HG02981 (cell line): ENCODE measurements at regions not wholly inside any gene's neighbourhood (a gene's known extent, or its start where the extent isn't known, plus 50 kb on each side); places are given as distances from the start of the nearest gene placed in this dataset.

Experiments
- ATAC-seq: cut with Tn5 transposase; IDR thresholded peaks from one replicate; pipeline ENCODE4 v1.9.1; 2021; ENCODE audit warnings: mild to moderate bottlenecking, moderate library complexity; ENCODE audit not compliant: unreplicated experiment

- ATAC-seq: no peak
Measured at GRCh38 chr21:36532769-36533467, 53.0 kb upstream of the CLDN14 start.

- ATAC-seq: no peak
Measured at GRCh38 chr21:36533468-36533848, 53.5 kb upstream of the CLDN14 start.

GRCh38 chr21:36534656-36535055 lies 54.7 kb upstream of the CLDN14 start:
- no peak for ATAC-seq

- peak; percentile 77 for ATAC-seq
Measured at GRCh38 chr21:36535618-36536241, 55.8 kb upstream of the CLDN14 start.

GRCh38 chr21:36538761-36539160 lies 58.8 kb upstream of the CLDN14 start:
- ATAC-seq: no peak

- no peak for ATAC-seq
Measured at GRCh38 chr21:36539434-36540150, 59.7 kb upstream of the CLDN14 start.

- no peak for ATAC-seq
Measured at GRCh38 chr21:36540700-36541099, 60.8 kb upstream of the CLDN14 start.

- ATAC-seq: no peak
Measured at GRCh38 chr21:36541721-36542139, 61.8 kb upstream of the CLDN14 start.

- peak; percentile 66 for ATAC-seq
Measured at GRCh38 chr21:36542312-36543101, 62.6 kb upstream of the CLDN14 start.

GRCh38 chr21:36543924-36544323 lies 64.0 kb upstream of the CLDN14 start:
- no peak for ATAC-seq

- ATAC-seq: no peak
Measured at GRCh38 chr21:36544545-36544944, 64.6 kb upstream of the CLDN14 start.

- no peak for ATAC-seq
Measured at GRCh38 chr21:36545776-36546511, 66.0 kb upstream of the CLDN14 start.

- no peak for ATAC-seq
Measured at GRCh38 chr21:36547464-36547863, 67.5 kb upstream of the CLDN14 start.

GRCh38 chr21:36548866-36549265 lies 68.9 kb upstream of the CLDN14 start:
- no peak for ATAC-seq

- no peak for ATAC-seq
Measured at GRCh38 chr21:36549470-36549869, 69.5 kb upstream of the CLDN14 start.

GRCh38 chr21:36550761-36551160 lies 70.8 kb upstream of the CLDN14 start:
- no peak for ATAC-seq

GRCh38 chr21:36551321-36551720 lies 71.4 kb upstream of the CLDN14 start:
- no peak for ATAC-seq

GRCh38 chr21:36551731-36552433 lies 72.0 kb upstream of the CLDN14 start:
- no peak for ATAC-seq

GRCh38 chr21:36552434-36552785 lies 72.5 kb upstream of the CLDN14 start:
- no peak for ATAC-seq

- ATAC-seq: no peak
Measured at GRCh38 chr21:36553406-36553805, 73.5 kb upstream of the CLDN14 start.
